ENCODE measurements at regions not wholly inside any gene's neighbourhood (a gene's known extent, or its start where the extent isn't known, plus 50 kb on each side); places are given as distances from the start of the nearest gene placed in this dataset.
A peak's percentile ranks its signal among the peaks of the same experiment; 100 is the strongest.

DNA sequence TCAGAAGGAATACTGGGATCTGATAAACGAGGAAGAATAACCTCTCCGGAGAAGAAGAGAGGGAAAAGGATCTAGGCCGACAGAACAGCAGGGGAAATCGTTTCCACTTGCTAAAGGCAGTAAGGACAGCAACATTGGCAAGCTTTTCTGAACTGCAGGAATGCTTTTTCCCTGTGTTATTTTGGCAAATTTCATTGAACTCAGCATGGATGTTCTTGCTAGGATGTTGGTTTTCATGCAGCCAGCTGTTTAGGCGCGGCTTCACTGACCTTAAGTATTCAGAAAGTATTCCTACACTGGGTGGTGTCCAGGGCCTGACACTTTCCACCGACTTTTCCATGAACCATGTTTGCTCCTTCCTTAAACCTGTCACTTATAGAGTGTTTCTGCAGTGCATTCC, 489.7 kb downstream of the CNTN3 start:
- no peak for DNase-seq

DNA sequence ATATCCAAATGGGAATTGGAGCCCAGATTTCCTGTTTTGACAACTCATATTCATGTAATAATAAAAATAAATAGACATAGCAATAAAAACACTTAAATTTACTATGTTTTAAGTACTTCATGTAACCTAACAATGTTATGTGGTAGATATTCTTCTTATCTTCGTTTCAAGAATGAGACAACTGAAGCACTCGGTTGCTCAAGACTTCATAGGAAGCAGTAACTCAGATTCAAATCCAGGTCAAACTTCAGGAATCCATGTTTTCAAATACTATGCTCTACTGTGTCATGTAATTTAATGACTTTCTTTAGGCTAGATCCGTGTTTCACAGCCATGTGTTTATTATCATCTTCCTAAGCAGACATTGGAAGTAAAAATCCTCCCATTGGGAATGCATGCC, 492.2 kb downstream of the CNTN3 start:
- DNase-seq, result no peak

DNA sequence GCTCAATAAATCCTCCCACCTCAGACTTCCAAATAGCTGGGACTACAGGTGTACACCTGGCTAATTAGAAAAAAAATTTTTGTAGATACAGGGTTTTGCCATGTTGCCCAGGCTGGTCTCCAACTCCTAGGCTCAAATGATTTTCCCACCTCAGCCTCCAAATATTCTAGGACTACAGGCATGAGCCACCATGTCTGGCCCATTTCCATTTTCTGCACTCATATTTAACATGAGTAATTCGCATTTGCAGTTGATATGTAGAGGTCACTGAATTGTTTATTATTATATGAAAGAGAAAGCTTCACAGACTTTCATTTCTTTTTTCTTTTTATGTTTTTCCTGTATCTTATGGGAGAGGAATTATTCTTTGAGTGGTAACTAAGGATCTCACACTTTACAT, 492.7 kb downstream of the CNTN3 start:
- peak; percentile 16 for DNase-seq

DNA sequence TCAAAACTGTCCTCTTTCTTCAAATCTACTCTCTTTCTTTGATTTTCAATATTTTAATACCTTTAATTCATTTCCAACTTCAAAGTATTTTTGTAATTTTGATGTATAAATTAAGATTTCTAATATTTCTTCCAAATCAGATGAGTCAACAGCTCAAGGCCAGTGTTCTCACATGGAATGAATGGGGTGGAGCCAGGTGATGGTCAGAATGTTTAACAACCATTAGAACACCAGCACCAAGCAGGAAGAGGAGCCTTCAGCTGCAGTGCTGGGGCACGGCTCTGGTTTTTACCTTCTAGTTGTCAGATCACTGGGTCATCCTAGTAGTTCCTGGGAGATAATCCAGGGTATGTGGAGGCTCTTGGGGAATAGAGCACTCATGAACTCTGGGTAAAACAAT, 494.5 kb upstream of the PDZRN3 start:
- no peak for DNase-seq

DNA sequence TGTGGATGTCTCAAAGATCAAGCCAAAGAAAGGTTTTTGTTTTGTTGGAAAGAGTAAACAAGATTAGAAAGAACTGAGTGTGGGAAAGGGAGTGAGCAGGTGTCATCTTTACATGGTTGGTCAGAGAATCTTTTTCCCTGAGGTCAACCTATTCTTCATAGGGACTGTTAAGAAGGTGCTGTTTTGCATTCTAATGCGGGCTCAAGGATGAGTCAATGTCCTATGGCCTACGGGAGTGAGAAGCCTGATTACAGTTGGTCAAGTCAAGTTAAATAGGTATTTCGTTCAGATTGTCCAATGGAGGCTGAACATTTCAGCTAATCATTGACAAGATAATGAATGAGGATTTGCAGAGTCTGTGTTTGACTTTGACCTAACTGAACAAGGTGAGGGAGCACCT, 491.2 kb upstream of the PDZRN3 start:
- no peak for DNase-seq

DNA sequence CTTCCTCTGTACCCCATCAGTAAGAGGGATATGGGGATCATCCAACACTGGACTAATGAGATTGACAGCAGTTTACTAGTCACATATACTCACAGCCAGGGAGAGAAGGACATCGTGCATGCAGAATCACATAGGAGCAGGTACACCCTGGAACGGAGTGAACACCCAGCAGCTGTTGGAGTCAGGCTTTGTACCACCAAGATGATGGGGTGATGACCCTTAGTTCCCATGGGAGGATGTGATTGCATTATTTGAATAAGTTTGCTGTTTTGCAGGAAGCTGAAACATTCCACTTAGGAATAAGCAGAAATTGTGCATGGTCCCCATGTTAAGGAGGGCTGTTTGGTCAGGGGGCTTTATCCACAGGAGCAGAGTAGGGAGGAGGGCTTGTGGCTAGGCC, 482.7 kb upstream of the PDZRN3 start:
- DNase-seq, result no peak

DNA sequence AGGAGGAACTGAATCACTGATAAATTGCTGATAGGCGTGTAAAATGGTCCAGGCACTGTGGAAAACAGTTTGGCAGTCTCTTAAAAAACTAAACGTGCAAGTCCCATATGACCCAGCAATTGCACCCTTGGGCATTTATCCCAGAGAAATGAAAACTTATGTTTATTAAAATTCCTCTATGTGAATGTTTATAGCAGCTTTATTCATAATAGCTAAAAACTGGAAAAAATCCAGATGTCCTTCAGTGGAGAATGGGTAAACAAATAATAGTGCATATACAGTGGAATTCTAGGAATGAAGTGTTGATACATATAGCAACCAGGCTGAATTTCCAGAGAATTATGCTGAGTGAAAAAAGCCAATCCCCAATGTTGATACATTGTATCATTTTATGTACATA, 482.2 kb upstream of the PDZRN3 start:
- DNase-seq, result peak; percentile 54

DNA sequence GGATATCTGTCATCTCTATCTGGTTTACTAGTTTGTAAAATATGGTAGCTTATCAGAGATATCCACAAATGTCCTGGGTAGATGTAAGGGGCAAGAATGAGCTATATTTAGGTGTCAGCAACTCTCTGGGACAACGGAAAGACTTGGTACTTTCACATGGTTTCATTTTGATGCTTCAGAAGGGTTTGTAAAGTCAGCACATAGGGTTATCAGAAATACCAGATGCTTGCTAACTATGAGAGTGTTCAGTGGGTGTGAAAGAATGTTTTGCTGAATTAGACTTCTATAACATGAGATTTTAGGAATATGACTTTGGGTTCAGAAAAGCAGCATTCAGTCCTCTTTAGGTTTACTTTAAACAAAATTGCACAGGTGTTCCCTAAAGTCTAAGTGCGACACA, 466.5 kb upstream of the PDZRN3 start:
- DNase-seq, result no peak

DNA sequence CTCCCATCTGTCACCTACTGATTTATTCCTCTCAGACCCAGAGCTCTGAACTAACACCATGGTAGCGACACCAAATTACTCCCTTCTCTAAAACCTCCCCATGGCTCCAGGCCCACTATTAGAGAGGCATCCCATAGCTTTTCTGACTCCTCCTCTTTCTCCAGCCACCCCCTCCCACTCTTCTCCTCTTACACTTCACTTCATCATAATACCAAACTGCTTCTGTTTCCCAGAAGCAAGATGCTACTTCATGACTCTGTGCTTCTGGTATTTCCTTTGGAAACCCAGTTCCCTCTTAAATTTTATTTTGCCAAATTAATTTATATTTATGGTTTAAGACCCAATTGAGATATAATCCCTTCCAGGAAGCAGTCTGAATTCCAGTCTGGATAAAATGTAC, 465.1 kb upstream of the PDZRN3 start:
- peak; percentile 91 for DNase-seq

DNA sequence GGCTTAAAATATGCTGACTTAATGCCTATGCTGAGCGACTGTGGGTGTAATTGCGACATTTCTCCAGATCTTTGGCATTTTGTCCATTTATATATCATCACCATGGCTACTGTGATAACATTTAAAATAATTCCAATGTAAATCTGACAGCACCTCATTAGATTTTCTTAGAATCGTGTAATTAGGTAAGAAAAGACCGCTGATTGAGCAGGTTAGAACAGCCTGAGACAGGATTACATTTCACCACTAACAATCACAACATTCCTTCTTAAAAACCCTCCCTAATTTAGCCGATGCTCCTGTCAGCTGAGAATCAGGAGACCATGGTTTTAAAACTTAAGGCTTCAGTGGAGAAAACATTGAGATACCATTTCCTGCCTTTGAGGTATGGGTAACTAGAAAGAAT, 455.3 kb upstream of the PDZRN3 start:
- DNase-seq, result peak; percentile 65

DNA sequence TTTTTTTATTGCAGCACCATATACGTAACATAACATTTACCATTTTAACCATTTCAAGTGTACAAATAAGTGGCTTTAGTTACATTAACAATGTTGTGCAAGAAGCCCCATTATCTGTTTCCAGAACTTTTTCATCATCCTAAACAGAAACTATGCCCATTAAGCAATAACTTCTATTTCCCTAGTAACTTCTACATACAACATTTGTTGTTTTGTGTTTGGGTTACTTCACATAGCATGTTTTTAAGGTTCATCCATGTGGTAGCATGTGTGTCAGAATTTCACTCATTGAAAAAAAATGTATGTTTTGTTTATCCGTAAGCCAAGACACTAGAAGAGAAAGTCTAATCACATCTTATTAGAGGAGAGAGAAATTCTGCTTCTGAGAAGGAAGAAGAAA, 450.5 kb upstream of the PDZRN3 start:
- no peak for DNase-seq

DNA sequence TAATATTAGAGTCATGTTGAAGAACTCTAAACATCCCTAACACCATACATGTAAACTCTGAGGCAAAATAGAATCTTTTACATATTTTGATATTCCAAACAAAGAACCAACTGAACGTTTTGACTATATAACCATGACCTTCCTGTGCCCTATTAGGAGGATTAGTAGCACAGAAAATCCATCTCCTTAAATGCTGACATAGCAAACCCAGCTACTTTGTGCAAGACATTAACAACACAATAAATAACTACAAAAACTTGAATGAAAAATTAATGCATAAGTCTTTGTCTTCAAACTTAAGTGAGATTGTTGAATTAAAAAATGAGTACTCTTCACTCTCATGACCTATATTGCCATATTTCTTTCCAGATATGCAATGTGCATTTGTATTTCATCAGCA, 450.0 kb upstream of the PDZRN3 start:
- DNase-seq, result no peak

DNA sequence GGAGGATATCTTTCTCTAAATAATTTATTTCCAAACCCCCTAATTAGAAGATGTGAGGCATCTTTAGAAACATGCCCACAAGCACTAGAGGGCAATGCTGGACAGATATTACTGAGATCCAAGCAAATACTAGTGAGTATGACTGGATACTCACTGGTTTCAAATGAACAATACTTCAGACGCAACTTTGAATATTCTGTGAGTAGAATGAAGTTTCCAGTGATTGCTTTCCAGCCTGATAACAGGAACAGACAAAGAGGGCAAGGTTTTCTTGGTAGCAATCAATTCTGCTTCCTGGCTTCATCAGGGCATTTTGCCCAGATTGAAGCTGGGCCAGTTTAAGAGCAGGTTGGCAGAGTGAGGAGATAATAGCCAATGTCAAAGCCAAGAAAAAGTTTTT, 442.6 kb upstream of the PDZRN3 start:
- peak; percentile 56 for DNase-seq

DNA sequence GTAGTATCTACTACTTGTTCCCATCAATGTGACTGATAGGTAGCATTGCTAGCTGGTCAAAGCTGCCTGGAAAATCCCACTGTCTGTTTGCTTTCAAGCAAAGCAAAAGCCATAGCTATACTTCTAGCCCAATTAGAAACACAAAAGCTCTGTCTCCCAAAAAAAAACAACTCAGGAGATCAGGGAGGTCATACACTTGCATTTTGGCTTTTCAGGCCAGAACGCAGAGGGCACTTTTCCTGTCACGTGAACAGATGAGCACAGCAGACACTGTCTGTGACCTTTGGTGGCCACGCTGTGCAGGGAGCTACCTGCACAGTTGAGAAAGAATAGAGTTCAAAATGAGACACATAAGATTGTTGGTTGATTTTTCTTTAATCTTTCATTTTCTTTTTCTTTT, 441.7 kb upstream of the PDZRN3 start:
- DNase-seq, result no peak

DNA sequence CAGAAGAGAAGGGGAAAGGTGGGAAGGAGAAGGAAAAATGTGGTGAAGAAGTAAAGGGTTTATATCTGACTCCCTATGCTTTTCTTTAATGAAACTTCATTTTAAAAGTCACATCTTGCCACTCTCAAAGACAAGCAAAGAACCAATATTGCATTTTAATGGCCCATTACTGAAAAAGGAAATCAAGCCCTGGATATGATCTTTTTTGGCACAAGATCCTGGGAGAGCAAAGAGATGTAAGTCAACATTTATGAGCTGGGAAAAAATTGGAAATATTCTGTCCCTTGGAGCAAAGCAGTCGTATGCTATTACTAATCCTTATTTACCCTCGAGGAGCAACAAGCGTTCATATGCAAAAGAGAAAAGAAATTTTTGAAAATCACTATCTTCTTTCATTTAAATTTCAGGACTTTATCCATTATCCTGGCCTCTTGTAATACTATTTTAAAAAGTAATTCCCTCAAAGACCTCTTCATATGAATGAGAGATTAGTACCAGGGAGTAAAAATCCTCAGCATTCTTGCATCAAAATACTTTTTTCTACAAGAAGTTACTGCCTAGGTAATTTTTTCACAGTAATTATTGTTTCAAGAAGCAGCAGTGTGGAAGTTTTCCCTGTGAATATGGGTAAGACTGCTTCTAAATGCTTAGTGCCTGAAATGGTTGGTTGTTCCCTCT, 435.3 kb upstream of the PDZRN3 start:
- no peak for DNase-seq

DNA sequence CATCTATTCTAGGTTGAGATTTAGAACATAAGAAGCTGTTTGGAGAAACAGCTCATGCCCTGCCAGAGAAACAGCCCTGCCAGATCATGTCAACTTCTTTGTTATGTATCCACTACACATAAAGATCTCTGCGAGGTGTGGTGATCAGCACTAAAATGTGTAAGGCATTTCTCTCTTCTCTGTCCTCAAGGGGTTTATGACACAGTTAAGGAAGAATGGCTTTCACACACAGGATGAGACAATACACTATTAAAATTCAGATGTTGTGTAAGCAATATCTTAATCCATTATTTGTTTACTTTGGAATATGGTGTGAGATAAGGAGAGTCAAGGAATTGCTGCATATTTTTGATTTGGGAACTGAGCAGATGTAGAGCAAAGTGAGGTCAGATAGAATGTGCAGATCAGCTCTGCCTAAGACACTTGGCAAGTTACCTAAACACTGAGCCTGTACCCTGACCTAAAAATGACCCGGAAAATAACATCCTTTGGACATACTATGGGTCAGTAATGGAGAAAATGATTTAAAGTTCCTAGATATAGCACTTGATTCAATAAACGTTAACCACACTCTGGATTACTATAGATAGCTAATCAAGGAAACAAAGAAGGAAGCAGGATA, 434.7 kb upstream of the PDZRN3 start:
- DNase-seq, result no peak

DNA sequence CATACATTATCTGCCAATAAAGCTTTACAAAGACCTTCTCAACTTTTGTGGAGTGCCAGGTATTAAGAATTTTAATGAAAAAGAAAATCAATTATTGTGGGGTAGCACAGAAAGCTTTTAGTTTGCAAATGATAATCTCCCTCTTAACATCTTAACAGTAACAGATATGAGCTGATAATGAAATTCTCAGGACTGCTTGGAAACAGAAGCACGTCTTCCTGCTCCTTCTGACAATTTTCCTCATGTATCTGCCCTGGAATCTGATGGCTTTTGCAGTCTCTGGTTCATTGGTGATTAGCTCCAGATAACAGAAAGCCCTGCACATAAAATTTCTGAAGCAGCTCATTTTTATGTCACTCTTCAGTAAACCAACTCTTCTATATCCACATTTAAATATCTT, 432.4 kb upstream of the PDZRN3 start:
- no peak for DNase-seq

DNA sequence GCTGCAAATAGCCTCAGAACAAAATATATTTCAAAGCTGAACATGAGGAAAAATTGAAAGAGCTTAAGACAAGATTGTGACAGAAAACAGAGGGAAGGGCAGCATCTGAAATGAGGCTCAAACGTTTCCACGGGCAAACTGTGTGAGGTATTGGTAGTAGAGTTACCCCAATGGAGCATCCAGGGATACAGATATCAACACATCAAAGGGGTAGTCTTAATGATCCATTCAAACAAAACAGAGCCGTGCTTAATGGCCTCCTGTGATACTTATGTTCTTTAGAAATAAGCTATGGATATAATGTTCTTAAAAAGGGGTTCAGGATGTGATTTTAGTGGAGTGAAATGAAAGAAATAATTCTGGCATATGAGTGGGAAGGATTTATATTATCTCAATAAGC, 430.3 kb upstream of the PDZRN3 start:
- no peak for DNase-seq

DNA sequence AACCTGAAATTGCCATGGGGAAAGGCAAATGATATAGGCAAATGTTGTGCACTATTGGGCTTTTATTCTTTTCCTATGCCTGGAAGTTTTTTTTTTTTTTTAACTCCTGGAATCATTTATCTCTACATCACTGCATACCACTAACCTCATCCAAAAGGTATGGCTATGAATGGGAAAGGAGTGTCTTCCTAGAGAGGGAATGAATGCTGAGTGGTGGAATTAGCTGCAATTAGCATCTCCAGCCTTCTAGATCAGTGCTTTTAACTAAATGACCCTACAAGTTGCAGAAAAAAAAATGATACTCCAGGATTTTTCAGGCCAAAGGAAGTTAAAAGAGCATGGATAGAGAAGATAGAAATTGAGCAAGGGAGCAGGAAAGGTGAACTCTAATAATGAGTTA, 429.8 kb upstream of the PDZRN3 start:
- no peak for DNase-seq

DNA sequence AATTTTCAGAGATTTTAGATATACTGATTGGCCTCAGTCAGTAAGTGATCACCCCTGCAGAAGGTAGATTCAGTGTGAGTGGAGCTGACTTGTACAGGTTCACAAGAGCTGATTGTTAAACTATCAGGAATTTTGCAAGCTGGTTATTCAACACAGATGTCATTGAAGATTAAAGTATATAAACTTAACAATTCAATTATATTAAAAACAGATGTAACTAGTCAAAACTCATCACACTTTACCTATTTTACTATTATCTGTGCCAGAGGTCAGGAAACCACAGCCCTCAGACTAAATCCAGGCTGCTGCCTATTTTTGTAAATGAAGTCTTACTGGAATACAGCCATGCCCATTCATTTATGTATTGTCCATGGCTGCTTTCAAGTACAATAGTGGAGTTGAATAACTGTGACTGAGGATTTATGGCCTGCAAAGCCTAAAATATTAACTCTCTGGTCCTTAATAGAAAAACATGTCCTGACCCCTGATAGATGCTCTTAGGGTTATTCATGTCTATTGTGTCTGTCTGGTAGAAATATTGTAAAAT, 429.3 kb upstream of the PDZRN3 start:
- DNase-seq, result no peak

DNA sequence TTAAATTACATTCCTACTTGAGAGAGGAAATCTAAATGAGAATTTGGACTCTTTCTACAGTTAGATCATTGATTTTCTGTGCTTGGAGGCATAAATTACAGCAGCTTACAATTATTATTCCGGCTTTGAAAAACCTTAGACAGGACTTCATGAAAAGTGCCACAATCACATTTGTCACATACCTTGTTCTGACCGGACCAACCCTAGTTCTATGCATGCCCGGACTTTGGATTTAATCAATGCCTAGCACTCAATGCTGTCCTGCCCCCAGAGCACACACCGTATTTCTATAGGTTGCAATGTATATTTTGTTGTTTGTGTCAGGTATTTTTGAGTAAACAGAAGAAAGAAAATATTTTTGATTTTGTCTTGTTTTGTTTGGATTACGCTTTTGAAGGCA, 424.7 kb upstream of the PDZRN3 start:
- no peak for DNase-seq

DNA sequence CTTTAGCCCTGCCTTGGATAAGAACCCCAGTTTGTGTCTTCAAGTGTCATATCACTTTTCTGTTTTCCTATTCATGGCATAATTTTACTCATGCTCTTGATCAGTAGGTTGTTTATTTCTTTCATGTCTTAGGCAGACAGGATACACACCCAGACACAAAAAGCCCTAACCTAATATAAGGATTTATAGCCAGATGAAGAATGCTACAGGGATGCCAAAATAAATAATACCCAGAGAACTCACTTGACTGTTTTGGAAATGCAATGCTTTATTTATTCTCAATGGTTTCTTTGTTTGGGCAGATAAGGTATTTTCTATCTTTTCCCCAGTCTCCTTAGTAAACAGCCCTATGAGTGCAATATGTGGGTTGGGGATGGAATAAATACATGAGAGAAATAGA, 424.0 kb upstream of the PDZRN3 start:
- DNase-seq, result no peak

DNA sequence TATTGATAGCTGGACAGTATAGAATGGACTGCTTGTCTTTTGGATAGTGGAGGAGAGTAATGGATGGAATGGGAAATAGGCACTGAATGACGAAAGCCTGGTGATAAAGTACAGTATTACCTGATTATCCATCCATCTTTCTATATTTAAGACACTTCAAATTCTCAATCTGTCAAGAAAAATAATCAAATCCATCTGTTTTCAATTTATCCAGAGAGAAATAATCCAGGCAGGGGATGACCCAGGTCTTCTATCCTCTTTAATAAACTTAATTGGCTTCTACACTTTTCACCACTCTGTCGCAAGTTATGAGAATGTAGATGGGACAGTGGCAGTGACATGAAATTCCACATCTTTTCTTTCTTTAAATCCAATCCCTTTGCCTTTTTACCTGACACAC, 420.3 kb upstream of the PDZRN3 start:
- DNase-seq, result no peak

DNA sequence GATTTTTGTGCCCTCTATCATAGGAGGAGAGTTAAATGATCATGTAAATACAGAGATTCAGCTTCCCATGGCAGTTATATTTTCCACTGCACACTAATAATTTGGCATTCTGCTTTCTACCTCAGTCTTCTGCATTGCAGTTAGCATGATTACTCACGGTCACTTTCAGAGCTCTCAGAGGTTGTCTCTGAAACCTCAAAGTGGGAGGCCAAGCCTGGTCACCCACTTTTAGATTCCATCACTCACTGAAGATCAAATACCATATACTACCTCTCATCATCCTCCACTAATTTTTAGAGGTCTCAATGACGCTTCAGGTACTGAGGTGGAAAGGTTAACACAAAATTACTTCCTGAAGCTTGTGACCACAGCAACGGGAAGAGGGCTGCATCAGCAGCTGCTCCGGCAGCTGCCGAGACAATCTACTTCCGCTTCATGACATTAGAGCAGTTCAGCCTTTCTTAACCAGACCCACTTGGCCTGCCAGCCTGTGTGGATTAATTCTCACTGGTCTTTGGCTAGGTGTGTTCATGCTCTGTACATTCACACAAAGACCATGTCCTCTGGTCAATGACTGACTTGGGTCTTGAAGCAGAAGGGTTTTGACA, 416.4 kb upstream of the PDZRN3 start:
- no peak for DNase-seq

DNA sequence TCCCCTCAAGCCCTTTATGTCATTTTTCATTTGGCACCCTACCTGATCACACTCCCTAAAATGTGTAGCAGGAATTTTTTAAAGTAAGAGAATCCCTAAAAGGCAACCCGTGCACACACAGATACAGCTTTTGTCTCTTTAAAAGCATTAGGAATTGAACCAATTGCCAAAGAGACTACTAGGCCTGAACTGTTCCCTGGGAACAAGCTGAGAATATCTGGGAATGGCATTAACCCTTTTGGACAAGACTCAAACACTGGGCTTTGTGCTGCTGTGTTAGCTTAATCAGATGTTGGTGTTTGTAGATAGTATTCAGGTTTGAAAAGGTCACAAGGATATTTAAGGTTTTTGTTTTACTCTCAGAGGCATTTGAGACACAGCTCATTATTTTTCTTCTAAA, 414.4 kb upstream of the PDZRN3 start:
- no peak for DNase-seq
